ENCODE measurements at regions not wholly inside any gene's neighbourhood (a gene's known extent, or its start where the extent isn't known, plus 50 kb on each side); places are given as distances from the start of the nearest gene placed in this dataset.

DNA sequence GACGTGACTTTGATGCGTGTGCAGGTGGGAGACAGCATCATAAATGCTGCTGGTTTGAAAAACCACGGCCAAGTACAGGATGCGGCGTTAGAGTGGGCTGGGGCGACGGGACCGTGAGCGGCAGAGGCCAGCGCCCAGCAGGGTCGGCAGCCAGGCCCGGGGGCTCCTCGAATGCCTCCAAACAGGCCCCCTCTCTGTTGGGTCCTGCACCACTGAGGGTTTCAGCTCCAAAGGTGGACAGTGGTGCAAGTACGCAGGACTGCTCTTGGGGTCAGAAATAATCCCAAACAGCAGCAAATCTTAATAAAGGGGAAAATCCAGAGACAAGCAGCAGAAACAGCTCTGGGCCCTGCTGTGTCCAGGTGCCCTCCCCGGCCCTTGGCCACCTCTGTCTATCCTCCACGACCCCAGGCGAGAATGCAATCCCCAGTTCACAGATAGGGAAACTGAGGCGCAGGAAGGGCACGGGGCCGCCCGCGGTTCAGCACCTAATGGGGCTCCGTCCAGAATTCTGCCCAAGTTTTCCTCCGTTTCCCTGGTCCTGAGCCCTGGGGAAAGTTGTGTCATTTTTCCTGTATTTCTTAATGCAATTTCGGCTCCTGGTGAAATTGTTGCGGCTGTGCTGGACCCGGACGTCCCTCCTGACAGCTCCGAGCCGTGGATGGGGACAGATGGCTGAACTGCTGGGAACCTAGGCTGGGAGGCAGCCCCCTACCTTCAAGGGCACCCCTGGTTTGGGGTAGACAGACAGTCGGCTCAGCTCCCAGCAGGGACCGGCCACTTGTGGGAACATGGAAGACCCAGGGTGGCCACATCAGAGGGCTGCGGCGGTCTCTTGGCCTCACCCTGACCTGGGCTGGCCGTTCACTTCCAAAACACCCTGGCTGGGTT is 97.4 kb downstream of the FOXL3 start:
- DNase-seq, result no peak

DNA sequence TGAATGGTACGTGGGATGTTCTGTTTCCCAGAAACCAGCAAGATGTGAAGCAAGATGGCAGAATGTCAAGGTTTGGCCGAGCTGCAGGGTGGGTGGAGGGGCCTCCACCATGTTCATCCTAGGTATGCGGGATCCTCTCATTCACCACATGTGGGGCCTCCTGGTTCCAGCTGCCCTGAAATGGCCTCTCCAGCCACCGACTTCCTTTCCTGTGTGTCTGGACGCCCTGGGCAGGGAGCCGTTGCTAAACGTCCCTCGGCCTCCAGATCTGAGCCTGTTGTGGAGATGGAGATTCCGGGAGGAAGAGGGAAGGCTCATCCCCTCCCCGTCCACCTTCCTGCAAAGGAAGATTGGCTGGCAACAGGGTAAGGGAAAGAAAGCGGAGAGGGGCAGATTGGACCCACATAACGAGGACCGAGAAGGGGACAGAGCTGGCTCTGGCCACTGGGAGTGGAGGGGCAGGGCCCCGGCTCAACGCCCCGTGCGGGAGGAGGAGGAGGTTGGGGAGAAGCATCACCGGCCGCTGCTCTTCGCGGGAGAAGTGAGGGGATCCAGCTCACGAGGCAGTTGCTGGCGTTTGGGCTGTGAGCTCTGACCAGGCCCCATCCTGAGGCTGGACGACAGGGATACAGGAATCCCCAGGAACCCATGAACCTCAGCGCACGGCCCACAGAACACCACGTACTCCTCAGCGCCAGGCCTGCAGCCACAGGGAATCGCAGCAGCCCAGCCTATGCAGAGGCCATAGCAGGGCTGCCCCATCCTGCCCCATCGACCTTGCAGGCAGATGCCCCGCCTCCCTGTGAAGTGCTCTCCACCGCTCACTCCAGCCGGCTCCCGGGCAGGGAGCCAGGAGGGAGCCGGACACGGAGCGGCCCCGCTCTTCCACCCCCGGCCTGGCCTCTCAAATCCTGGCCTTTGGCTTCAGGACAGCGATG is 98.3 kb downstream of the FOXL3 start:
- no peak for DNase-seq

DNA sequence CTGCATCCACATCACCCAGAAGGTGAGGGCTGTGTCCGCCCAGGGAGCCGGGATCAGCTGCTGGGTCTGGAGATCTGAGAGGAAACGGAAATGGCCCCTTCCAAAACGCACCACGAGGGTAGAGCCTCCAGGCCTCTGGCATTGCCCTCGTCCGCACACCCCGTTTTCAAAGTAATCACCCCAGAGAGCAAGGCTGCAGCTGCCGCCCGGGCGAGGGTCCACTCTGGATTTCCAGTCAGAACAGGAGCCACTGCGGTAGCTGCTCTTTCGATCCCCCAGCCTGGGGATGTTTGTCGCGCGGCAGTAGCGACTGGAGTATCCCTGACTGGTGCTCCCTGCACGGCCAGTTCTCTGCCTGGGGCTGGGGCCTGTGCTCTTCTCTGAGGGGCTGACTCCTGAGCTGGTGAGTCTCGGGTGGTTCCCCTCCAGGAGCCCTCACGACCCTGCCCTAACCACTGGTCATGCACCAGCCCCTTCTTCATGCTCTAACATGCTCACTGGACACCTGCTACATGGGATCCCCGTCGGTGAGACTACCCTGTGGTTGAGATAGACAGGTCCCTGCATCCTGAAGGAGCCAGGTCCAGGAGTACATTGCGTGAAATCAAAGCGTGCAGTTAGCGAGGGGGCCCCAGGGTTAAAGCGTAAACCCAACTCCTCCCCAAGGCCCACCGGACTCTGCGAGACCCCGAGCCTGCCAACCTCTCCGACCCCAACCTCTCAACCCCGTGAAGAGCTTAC is 99.2 kb downstream of the FOXL3 start:
- DNase-seq, result no peak

- DNase-seq, result no peak
These were observed 100.1 kb downstream of the FOXL3 start for GRCh38 chr7:389911-390601.

- DNase-seq, result no peak
These were observed 100.9 kb downstream of the FOXL3 start for GRCh38 chr7:390761-391410.

DNA sequence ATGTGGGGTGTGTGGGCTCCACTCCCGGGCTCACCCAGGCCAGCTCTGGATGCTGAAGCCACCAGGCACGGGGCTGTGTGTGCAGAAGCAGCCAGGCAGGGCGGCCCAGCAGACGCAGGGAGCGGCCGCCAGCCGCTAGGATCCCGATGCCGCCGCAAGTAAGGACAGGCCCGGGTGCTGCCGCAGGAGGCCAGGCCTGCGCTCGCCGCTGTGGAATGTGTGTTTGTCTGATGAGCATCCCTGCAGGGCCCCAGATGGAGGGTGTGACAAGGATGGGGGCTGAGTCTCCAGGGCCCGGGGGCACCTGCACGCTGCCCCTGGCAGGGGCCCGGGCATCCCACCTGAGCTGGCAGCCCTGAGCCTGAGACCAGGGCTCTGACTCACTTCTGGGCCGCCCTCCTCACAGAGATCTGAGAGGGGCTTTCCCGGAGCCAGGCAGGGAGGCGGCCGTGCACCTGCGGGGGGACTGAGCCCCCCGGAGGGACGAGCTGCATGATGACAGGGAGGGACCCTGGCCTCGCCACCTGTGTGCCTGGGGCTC is 101.5 kb downstream of the FOXL3 start:
- no peak for DNase-seq

GRCh38 chr7:391961-392524 is 102.1 kb downstream of the FOXL3 start:
- DNase-seq, result no peak

DNA sequence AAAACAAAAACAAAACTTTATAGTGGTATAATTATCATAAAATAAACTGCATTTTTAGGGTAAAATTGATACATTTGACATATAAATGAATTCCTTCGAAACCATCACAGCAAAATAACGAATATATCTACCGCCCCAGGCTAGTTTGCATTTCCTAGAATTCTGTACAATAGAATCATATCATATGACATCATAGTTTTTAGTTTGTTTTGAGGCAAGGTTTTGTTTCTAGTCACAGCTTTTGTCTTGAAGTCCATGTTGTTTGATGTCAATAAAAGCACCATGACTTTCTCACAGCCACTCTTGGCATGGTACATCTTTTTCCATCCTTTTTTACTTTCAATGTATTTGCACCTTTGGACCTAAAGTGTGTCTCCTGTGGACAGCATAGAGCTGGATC is 102.9 kb downstream of the FOXL3 start:
- DNase-seq, result peak; percentile 0

GRCh38 chr7:395643-396042 is 105.7 kb downstream of the FOXL3 start:
- DNase-seq, result no peak

DNA sequence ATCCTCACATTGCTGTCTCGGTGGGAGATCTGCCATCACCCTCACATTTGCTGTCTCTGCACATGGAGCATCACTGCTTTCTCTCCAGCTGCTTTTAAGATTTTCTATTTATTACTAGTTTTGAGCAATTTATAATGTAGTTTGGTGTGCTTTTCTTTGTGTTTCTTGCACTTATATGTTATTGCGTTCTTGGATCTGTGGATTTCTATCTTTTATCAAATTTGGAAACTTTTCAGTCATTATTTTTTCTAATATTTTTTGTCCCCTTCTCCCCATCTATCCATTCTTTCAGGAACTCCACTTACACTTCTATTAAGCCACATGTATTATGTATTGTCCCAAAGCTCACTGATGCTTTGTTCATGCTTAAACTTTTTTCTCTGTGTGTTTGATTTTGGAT is 108.9 kb downstream of the FOXL3 start:
- DNase-seq, result no peak

DNA sequence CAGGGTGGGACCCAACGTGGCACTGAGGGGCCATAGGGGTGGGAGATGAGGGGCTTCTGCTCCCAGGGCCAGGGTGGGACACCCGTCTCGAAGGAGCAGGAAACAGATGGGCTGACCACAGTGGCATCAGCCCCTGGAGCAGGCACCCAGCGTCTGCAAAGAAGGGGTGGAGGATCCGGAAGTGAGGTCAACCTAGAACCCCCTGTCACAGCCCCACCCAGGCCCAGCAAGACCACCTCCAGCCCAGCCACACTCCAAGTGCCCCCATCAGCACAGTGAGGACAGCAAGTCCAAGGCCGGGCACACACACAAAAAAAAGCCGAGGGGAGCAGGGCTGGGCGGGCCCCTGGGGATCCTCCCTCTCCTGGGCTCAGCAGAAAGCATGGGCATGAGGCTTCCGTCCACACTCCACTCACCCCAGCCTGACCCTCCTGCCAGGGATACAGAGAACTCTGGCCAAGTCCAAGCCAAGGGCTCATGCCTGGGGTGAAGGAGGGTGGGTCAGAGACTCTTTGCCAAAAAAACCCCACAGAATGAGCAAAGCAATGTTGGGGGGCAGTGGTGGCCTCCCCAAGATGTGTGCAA is 111.0 kb downstream of the FOXL3 start:
- DNase-seq, result no peak

DNA sequence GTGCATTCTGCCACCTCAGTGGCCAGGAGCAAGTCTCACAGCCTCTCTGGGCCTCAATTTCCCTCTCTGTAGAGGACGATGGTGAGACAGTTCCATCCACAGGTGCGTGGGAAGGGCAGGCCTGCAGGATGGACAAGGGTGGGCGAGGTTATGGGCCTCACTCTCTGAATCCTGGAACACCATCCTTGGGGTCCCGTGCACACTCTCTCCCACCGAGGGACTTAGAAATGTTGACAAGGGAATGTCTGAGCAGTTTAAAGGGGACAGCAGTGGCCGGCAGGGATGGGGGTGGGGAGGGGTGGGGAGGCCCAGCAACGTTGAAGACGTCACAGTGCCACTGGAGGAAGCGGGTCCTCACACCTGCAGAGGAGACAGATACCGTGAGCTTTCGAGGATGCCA is 111.5 kb downstream of the FOXL3 start:
- no peak for DNase-seq

- DNase-seq, result no peak
These were observed 114.7 kb downstream of the PDGFA start for GRCh38 chr7:404812-405488.

DNA sequence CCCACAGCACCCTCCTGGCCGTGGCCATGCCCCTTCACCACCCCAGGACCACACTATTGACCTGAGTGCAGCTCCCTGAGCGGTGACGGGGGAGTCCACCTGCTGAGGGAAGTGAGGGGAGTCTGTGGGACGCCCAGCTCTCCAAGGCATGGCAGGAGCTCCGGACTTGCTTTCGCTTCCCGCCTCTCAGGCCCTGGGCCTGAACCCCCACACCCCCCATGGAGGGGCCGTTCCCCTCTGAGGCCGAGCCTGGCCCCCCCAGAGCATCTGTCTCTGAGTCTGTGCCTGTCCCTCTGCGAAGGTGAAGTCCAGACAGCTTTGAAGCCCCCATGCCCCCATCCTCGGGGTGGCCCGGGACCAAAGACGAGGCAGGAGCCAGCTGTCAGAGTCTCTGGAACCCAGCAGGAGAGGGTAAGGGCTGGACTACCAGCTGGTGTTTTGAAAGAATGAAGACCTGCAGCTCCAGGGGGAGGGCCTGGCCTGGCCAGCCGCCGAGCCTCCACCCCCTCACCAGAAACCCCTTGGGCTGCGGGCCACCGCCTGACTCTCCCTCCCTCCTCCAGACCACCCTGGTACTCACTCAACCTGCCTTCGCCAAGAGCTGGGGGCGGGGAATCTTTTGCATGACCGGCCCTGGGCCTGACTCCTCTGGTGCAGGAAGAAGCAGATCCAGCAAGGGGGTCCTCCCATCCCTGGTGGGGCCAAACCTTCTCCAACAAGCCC is 114.0 kb downstream of the PDGFA start:
- no peak for DNase-seq

DNA sequence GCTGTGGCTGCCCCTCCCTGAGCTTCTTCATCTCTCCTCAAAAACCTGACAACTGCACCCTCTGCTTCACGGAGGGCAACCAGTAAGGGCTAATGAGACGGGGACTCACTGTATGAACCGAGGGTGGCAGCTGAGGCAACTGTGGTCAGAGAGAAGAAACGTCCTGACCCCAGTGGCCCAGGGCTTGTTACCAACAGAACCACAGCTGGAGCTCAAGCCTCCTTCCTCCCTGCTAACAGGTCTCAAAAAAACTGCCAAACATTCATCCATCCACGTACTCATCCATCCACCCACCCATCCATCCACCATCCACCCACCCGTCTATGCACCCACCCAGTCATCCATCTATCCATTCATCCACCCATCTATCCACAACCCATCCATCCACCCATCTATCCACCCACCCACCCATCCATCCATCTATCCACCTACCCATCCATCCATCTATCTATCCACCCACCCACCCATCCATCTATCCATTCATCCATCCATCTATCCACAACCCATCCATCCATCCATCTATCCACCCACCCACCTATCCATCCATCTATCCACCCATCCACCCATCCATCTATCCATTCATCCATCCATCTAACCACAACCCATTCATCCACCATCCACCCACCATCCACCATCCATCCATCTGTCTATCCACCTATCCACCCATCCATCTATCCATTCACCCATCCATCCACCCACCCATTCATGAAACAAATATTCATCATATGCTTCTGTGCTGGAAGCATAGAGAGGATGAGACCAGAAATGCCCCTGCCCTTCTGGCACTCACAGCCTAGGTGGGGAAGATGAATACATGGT is 111.7 kb downstream of the PDGFA start:
- DNase-seq, result no peak

DNA sequence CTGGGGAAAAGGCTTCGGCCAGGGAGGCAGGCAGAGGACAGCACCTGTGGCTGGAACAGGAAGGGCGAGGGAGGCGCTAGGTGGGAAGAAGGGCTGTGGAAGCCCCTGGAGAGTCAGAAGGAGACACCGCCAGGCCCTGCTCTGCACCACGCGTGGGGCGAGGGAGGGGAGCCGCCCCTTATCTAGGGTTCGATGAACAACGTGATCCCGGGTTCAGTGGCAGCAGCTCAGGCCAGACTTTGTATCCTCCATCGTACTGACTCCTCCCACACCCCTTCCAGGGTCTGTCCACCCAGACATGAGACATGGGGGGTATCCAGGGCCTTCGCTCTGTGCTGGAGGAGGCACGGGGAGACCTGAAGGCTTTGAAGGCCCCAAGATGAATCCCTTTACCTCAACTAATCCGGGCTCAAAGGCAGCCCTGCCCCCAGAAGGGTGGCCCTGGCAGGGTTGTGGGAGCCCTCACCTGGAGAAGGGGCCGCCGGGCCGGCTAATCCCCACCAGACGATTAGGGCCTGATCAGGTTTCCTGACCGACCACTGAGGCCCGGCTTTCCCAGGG is 110.8 kb downstream of the PDGFA start:
- no peak for DNase-seq

GRCh38 chr7:409339-410281 is 110.0 kb downstream of the PDGFA start:
- no peak for DNase-seq
